Choroid plexus epithelial cell (primary cell): ENCODE measurements at regions not wholly inside any gene's neighbourhood (a gene's known extent, or its start where the extent isn't known, plus 50 kb on each side); places are given as distances from the start of the nearest gene placed in this dataset.

Experiments
- DNase-seq: peaks from one replicate; pipeline ENCODE4 v3.0.0-alpha.2; 2010; ENCODE audit warnings: low read depth
- H3K4me3 ChIP-seq: 2 replicates; pipeline ENCODE4 v1.5.1; 2011; ENCODE audit warnings: low read depth, mild to moderate bottlenecking, control low read depth, low read length, moderate library complexity
- TF ChIP-seq, protein P1 (sequence below): conservative IDR thresholded peaks from 2 replicates; pipeline ENCODE4 v1.5.1; 2011; ENCODE audit warnings: low read depth, mild to moderate bottlenecking, control low read depth, inconsistent platforms, low read length, moderate library complexity

DNA sequence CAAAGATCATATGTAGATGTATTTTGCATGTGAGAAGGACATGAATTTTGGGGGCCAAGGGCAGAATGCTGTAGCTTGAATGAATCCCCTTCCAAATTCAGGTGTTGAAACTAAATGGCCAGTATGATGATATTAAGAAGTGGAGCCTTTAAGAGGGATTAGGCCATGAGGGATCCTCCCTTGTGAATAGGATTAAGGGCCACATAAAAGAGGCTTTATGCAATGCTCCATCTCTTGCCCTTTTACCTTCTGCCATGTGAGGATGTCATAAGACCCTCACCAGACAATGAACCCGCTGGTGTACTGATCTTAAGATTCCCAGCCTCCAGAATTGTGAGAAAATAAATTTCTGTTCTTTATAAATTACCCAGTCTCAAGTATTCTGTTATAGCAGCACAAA is 206.1 kb downstream of the YTHDC2 start:
- TF ChIP-seq, protein P1, sequence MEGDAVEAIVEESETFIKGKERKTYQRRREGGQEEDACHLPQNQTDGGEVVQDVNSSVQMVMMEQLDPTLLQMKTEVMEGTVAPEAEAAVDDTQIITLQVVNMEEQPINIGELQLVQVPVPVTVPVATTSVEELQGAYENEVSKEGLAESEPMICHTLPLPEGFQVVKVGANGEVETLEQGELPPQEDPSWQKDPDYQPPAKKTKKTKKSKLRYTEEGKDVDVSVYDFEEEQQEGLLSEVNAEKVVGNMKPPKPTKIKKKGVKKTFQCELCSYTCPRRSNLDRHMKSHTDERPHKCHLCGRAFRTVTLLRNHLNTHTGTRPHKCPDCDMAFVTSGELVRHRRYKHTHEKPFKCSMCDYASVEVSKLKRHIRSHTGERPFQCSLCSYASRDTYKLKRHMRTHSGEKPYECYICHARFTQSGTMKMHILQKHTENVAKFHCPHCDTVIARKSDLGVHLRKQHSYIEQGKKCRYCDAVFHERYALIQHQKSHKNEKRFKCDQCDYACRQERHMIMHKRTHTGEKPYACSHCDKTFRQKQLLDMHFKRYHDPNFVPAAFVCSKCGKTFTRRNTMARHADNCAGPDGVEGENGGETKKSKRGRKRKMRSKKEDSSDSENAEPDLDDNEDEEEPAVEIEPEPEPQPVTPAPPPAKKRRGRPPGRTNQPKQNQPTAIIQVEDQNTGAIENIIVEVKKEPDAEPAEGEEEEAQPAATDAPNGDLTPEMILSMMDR = no peak
- DNase-seq = no peak
- no peak overlapping the region for H3K4me3 ChIP-seq

DNA sequence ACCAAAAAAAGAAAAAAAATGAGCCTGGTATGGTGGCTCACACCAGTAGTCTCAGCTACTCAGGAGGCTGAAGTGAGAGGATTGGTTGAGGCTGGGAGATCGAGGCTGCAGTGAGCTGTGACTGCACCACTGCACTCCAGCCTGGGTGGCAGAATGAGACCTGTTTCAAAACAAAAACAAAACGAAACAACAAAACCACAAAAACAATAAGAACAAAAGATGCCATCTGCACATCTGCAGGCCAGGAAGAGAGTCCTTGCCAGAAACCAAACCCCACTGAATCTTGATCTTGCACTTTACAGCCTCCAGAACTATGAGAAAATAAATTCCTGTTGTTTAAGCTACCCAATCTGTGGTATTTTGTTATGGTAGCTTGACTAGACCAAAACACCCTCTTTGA is 207.7 kb downstream of the YTHDC2 start:
- DNase-seq = no peak
- no peak overlapping the region for H3K4me3 ChIP-seq
- TF ChIP-seq, protein P1 = no peak

DNA sequence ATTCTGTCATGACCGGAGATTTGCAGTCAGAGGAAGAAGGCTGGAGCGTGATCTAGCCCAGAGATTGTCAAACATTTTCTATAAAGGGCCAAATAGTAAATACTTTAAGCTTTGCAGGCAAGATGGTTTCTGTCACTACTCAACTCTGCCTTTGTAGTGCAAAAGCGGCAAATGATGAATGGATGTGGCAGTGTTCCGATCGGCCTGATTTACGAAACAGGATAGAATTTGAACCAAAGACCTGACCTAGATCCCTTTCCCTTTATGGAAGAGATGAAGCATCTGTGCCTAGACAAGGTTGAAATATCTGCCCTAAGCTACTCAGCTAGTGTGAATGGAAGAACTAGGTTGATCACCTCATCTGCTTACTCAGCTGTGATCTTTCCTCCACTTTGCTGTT is 209.5 kb downstream of the YTHDC2 start:
- H3K4me3 ChIP-seq = no peak overlapping the region
- TF ChIP-seq, protein P1 = no peak
- DNase-seq = no peak

DNA sequence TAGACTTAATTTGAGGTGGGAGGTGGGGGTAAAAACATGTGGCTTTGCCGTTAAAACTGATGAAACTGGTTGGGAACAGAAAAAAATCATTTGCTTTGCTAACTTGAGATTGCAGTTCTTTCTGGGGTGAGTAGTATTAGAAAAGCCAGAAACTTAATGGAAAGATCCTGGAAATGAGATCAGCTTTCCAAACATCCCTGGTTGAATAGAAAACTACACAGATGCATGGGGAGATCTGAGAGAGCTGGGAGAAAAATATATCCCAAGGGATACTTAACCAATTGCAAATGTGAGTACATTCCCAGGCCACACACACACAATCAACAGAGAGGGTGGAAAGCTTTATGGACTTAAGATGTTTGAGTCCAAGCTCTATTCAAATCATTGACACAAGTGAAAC is 222.3 kb downstream of the YTHDC2 start:
- H3K4me3 ChIP-seq = no peak overlapping the region
- TF ChIP-seq, protein P1 = no peak
- DNase-seq = no peak

DNA sequence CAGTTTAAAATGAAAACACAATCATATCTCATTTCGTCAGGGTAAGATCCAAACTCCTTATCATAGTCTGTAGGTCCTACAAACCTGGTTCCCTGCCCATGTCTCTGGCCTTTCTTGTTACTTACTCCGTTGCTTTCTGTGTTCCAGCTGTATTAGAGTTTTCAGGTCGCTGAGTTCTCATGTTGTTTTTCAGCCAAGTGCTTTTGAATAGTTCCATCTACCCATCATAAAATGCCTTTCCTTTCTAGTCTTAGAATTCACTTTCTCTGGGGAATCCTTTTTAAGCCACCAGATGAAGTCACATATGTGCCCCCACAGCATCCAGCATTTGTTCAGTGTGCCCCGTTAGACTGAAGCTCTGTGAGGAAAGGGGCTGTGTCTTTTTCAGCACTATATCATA is 228.7 kb downstream of the YTHDC2 start:
- H3K4me3 ChIP-seq = no peak overlapping the region
- TF ChIP-seq, protein P1 = no peak
- DNase-seq = no peak

DNA sequence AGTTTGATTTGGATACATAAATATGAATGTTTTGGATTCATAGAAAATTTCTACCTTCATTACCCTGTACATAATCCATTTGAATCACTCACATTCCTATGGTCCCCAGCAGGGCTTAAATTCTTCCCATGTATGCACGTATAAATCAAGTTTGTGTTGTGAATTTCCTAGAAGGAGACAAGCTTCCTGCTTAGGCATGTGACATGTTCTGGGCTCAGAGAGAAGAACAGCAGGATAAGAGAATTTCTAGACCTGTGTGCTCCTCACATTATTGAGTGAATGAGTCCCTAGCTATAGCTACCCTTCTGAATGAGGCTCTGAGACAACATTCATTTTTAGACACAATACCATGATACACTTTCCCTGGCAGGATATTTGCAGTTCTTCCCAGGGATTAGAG is 229.1 kb downstream of the YTHDC2 start:
- no peak overlapping the region for H3K4me3 ChIP-seq
- DNase-seq = no peak
- TF ChIP-seq, protein P1 = no peak

DNA sequence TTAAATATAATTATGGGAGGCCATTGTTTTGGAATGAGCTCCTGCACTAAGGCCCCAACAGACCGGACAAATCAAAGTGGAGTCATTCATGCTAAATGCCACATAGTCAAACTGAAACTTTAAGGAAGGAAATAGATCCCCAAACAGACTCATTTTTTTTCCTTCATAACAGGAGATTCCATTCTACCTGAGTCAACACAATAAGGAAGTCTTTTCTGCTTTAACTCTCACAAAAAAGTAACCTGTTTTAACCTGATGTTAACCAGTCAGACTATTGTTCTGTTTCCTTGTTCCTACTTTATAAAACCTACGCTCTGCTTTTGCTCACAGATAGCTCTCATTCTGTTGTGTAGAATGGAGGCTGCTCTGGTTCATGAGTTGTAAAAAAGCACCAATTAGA is 234.9 kb downstream of the YTHDC2 start:
- no peak for DNase-seq
- no peak overlapping the region for H3K4me3 ChIP-seq
- TF ChIP-seq, protein P1 = no peak
